ENCODE measurements at regions not wholly inside any gene's neighbourhood (a gene's known extent, or its start where the extent isn't known, plus 50 kb on each side); places are given as distances from the start of the nearest gene placed in this dataset.

DNA sequence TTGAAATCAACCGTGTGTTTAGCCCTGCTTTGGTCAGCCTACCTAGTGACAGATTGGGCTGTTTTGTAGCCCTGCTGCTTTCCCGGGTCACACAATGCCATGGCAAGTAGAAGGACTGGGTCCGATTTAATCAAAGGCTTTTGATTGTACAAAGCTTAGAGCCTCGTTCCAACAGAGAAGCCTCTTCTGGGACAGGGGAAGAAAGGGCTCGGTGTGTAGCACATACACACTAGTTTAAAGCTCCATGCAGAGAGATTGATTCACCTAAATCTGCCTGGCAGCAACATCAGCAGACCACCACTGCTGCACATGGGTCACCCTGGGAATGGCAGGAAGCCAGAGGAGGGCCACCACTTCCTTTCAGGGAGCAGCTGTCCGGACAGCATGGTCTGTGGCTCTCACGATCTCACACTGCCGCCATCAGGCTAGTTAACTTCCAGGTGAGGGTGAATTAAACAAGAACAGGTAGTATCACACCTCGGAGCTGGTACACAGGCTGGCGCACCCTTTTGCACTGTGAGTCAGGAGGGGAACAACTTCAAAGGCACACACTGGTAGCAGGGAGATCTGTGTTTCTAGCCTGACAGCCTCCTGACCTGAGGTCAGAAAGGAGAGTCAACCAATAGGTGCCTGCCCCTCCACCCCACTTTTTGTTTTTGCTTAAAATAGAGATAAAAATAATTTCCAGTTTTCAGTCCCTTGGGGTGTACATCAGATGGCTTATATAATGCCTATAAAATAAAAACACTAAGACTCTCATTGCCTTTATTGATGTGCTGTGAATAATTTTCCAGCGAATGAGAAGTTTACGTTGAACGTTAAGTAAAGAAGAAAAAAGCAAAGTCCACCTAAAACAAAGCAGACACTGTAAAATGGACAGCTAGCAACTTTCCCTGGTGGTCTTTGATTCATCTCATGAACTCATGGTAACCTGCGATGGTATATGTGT lies 108.5 kb downstream of the CDCA7 start (continued):
- peak; percentile 12; the same call in 1 of the 2 replicates for TF ChIP-seq SAP130 (CRISPR knock-in tag; IDR thresholded peaks at IDR 0.05; ENCODE audit: low read depth)

DNA sequence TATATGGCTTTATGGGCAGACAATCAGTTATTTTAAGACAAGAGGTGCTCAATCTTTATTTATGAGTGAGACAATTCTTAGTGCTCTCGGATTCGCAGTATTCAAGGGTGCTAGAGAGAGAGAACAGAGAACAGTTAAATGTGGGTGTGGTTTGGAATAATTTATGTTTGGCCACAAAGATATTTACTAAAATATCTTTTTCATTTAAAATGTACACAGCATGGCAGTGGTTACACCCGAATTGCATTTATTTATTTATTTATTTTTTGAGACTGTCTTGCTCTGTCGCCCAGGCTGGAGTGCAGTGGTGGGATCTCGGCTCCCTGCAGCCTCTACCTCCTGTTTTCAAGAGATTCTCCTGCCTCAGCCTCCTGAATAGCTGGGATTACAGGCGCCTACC lies 109.2 kb downstream of the CDCA7 start:
- ATAC-seq (no peak), DNase-seq (ENCODE audit: low spot score) (no peak), FAIRE-seq (no peak)
- TF ChIP-seq, protein P1, sequence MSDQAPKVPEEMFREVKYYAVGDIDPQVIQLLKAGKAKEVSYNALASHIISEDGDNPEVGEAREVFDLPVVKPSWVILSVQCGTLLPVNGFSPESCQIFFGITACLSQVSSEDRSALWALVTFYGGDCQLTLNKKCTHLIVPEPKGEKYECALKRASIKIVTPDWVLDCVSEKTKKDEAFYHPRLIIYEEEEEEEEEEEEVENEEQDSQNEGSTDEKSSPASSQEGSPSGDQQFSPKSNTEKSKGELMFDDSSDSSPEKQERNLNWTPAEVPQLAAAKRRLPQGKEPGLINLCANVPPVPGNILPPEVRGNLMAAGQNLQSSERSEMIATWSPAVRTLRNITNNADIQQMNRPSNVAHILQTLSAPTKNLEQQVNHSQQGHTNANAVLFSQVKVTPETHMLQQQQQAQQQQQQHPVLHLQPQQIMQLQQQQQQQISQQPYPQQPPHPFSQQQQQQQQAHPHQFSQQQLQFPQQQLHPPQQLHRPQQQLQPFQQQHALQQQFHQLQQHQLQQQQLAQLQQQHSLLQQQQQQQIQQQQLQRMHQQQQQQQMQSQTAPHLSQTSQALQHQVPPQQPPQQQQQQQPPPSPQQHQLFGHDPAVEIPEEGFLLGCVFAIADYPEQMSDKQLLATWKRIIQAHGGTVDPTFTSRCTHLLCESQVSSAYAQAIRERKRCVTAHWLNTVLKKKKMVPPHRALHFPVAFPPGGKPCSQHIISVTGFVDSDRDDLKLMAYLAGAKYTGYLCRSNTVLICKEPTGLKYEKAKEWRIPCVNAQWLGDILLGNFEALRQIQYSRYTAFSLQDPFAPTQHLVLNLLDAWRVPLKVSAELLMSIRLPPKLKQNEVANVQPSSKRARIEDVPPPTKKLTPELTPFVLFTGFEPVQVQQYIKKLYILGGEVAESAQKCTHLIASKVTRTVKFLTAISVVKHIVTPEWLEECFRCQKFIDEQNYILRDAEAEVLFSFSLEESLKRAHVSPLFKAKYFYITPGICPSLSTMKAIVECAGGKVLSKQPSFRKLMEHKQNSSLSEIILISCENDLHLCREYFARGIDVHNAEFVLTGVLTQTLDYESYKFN (CRISPR knock-in tag; conservative IDR thresholded peaks at IDR 0.05): 0 out of 2 replicates have a peak, but pooled peaks have one; percentile 9
- no peak for TF ChIP-seq RXRA (CRISPR knock-in tag; IDR thresholded peaks at IDR 0.05)
- in situ Hi-C loops (cut with HindIII; ENCODE audit: extremely low pct_ligation_motif_present, low pct_unique_long_range_greater_than_20kb): no loop called here
- peaks cover 30% of the 10 kb centered on the region for H3K4me1 ChIP-seq (ENCODE audit: insufficient read depth, low read length)
- H3K79me2 ChIP-seq (ENCODE audit: insufficient read depth, low read length): no peaks in the 10 kb centered on the region
- ChIA-PET CTCF (ENCODE audit: low intra/inter-chr PET ratio, low total read pairs) (no interaction called here), POLR2A (no interaction called here)
- 82% methylated on average over 6 of the region's 6 CpGs for WGBS (ENCODE audit: low lambda C conversion rate)
- H4K20me1 ChIP-seq (ENCODE audit: insufficient read depth, low read length): no peaks in the 10 kb centered on the region
- H3K4me3 ChIP-seq (replicated peaks in 1 of 3; ENCODE audit: insufficient read depth in 1 of 3, low read depth in 2 of 3, low read length in 3 of 3): no peak overlapping the region
- no peak overlapping the region for H3K9ac ChIP-seq (ENCODE audit: insufficient read depth, low read depth, low read length)
- H3K27ac ChIP-seq (ENCODE audit: extremely low read length, insufficient read depth, low read length): no peak overlapping the region
- H3K4me2 ChIP-seq (ENCODE audit: low read depth, low read length): peak overlapping the region; percentile 81
- intact Hi-C loops (cut with micrococcal nuclease; ENCODE audit: unreplicated experiment): no loop called here
- no peaks in the 10 kb centered on the region for H3K9me3 ChIP-seq (ENCODE audit: low read length)
- no TSS peak for BruUV-seq (replicated peaks)
- no peak overlapping the region for H2AFZ ChIP-seq (ENCODE audit: low read length)
- H3K27me3 ChIP-seq (ENCODE audit: control insufficient read depth in 1 of 2, insufficient read depth in 2 of 2, low read length in 2 of 2): peaks cover 2 to 5% of the 10 kb centered on the region in 2 experiments; a peak in 1 of 5 replicates
- H3K36me3 ChIP-seq (replicated peaks in 1 of 2; ENCODE audit: control insufficient read depth in 1 of 2, insufficient read depth in 2 of 2, low read length in 2 of 2): no peaks in the 10 kb centered on the region

Data from HepG2 (cell line).